GM12892 (cell line): ENCODE measurements at regions not wholly inside any gene's neighbourhood (a gene's known extent, or its start where the extent isn't known, plus 50 kb on each side); places are given as distances from the start of the nearest gene placed in this dataset.

Experiments
- POLR2A ChIP-seq: IDR thresholded peaks from 2 replicates; pipeline ENCODE4 v1.6.1; 2011; ENCODE audit warnings: low read depth, low read length, control low read depth
- POLR2AphosphoS5 ChIP-seq: IDR thresholded peaks from 2 replicates; pipeline ENCODE4 v1.6.1; 2011; ENCODE audit warnings: low read depth, low read length, control low read depth

DNA sequence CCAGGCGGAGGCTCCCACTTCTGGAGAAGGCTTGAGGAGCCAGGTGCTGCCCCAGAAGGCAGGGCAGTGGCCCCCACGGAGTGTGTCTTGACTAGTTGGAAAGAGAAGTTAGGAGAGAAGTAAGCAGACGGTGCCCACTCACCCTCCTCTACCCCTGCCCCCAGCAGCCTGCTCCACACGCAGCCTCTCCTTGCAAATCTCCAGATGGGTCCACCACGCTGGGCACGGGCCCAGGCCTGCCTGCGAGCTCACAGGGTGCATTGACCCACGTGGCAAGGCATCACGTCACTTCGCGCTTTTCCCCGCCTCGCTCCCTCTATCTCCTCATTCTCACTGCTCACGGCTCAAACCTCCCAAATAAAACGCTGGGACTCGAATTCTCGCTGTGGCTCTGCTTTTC, 71.8 kb upstream of the RAB12 start:
- TF ChIP-seq POLR2A, result no peak
- TF ChIP-seq POLR2AphosphoS5, result no peak
